HG03175 (cell line): ENCODE measurements at regions not wholly inside any gene's neighbourhood (a gene's known extent, or its start where the extent isn't known, plus 50 kb on each side); places are given as distances from the start of the nearest gene placed in this dataset.

Experiments used
- ATAC-seq: cut with Tn5 transposase; IDR thresholded peaks from one replicate; pipeline ENCODE4 v1.9.1; 2021; ENCODE audit warnings: mild to moderate bottlenecking, moderate library complexity; ENCODE audit not compliant: unreplicated experiment

DNA sequence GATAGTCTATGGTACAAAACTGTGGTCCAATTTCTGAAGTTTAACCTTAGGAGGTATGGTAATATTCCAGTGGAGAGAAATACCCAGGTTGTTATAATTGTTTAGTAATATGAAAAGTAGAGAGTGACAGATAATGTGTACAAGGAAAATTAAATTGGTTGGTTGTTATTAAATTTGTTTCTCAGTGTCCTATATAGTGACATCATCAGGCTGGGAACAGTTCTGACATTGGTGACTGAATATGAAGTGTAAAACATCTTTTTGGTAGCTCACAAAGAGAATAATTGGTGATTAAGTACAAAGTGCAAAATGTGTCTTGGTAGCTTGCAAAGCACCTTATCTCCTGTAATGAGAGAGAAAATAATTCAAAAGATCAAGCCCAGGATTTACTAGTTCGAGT is 1806.1 kb upstream of the CDH6 start:
- no peak for ATAC-seq

DNA sequence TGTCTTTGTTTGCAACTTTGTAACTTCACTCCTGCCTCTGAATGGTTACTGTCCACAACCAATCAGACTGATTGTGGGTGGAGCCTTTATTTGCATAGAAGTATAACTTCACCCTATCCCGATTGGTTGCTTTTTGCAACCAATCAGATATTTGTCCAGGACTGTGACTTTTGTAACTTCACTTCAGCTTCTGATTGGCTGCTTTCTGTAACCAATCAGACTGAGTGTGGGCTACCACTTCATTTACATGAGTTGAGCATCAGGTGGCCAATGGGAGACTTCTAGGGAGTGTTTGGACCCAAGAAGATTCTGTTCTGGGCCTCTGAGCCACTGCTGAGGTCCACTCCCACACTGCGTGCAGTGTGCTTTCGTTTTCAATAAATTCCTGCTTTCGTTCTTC is 1810.7 kb upstream of the CDH6 start:
- ATAC-seq = no peak

DNA sequence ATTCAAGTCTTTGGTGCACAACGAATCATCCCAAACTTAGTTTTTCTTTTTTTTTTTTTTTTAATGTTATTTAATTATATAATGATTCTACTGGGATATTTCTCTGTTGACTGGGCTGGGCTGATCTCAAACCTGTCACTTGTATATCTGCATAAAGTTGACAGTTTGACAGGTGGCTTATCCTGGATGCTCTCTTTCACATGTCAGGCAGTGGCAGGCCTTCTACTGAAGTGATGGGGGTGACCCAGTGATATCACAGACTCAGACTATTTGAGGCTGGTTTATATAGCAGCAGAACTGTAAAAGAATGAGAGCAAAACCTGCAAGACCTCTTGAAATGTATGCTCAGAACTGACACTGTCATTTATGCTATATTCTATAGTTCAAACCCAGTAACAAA is 1813.5 kb upstream of the CDH6 start:
- no peak for ATAC-seq

DNA sequence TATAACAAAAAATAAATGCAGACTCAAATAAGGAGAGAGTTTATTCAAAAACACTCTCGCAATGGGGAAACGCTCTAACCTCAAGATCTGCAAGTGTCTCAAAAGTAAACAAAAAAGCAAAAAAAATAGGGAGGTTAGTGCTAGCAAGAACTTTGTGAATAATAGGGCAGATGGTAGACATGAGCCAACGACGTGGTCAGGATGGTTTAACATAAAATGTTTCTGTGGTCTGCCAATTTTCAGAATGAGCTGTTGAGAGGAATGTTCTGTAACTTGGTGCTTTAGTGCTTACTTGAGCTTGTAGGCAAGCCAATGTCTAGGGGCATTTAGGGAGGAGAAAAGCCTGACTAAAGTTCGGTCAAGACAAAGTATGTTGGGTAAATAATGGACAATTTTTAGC is 1813.9 kb upstream of the CDH6 start:
- no peak for ATAC-seq

DNA sequence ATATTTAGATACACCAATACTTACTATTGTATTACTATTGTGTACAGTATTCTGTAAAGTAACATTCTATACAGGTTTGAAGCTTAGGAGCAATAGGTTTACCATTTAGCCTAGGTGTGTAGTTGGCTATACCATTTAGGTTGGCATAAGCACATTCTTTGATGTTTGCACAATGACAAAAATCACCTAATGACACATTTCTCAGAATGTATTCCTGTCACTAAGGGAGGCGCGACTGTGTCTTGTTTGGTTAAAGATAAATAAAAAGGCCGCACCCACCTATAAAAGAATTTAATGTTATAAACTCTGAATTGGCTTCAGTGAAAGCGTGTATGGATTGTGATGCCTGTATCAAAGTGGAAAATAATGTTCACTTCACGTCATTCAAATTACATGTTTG is 1815.4 kb upstream of the CDH6 start:
- ATAC-seq = no peak

DNA sequence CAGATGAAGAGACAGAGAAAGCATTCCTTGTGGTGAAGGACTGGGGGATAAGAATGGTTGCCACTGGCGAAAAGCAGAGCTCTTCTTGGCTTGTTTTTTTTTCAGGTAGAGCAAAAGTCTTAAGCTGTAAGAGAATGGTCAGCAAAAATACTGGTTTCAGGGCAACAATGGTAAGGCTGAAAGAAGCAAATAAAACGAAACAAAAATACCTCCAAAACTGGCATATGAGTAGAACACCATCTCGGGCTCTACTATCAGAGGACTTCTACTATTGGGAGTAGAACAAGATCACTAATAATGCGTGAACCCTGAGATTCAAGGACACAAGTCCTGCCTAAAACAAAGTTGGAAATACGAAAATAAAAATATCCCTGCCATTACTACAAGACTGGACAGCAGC is 1823.2 kb upstream of the CDH6 start:
- no peak for ATAC-seq

DNA sequence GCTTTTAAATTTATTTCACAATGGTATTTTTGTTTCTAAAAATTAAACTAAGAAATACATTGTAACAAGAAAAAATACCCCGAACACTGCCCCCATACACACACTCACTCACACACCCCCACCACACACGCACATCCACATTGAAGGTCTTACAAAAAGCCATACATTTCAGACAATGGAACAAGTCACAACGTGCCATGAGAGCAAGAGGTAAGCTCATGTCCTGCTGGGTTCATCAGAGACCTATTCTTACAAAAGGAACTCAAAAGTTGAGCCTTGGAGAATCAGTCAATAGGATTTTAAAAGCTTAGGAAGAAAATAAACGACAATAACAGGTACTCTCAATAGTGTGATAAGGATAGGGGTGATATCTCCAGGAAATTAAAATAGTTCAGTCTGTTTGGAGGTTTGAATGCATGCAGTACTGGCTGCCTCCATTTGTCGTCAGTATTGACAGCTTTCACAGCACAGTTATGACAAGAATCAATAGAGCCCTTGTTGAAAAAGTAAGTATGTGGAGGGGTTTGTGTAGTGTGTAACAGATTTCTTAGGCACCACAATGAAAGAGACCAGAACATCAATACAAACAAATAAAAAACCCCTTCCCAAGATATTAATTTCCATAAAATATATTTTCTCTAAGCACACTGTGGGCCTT is 1826.2 kb upstream of the CDH6 start:
- ATAC-seq = no peak

DNA sequence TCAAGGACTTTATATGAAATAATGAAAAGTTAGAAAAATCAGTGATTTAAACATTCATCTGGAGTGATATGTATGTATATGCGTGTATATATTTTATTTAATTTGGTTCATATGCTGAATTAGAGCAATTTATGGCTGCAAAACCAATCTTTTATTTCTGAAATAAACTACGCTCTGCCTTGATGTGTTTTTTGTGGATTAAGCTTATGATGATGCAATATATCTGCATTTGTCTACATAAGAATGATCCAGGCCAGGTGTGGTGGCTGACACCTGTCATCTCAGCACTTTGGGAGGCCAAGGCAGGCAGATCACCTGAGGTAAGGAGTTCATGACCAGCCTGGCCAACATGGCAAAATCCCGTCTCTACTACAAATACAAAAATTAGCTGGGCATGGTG is 1842.3 kb upstream of the CDH6 start:
- ATAC-seq = no peak

DNA sequence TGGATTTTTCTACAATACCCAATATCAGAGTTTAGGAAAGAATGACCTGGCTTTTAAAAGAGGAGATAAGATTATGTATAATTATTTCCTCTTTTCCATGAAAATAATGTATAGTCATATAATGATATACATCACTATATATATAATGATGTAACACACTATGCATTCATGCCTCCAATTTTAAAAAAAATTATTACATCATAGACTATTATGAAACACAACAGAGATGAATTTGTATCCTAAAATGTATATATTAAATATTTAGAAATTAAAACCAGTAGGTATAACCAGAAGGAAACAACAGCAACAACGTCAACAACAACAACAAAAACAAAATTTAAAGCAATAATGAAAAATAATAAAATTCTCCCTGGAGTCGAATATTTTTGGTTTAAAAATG is 1856.5 kb upstream of the CDH6 start:
- no peak for ATAC-seq

DNA sequence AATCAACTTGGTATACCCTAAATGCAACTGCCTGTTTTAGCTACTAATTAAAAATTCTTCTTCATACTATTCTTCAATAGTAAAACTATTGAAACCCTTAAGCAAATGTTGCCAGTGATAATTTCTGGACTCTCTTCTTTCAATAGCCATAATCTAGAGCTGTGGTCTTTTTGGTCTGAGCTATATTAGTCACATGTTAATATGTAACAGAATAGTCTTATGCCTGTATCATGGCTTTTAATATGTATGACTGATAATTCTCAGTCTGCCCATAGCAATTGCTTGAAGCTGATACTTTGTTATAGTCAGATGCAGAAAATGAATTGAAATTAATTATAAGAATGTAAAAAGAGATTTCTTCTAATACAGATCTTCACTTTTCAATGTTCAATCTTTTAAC is 1871.9 kb upstream of the CDH6 start:
- ATAC-seq = no peak

DNA sequence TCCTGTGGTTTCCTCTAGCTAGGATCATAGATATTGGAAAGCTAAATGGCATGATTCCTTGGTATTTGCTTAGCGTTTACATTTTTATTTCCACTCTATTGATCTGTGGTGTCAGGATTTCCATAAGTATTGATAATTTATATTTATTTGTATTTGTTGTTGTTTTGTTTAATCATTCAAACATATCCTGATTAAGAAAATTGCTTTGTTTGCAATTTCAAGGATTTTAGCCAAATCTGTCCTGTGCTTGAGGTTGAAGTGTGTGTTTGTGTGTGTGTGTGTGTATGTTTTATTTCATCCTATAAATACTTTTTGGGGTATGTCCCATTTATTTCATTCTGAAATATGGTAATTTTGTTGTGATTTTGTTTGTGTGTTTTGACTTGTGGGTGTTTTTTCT is 1884.1 kb upstream of the CDH6 start:
- ATAC-seq = no peak

DNA sequence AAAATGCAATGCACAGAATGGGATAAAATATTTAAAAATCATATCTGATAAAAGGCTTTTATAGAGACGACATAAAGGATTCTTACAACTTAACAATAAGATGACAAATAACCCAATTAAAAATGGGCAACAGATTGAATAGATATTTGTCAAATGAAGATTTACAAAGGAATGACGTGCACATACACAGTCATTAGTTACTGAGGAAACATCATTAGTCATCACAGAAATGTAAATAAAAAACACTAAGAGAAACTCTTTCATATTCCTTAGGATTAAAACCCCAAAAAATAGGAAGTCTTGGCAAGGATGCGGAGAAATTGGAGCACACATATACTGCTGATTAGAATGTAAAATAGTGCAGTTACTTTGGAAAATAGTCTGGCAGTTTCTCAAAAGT is 1886.0 kb upstream of the CDH6 start:
- ATAC-seq = no peak

DNA sequence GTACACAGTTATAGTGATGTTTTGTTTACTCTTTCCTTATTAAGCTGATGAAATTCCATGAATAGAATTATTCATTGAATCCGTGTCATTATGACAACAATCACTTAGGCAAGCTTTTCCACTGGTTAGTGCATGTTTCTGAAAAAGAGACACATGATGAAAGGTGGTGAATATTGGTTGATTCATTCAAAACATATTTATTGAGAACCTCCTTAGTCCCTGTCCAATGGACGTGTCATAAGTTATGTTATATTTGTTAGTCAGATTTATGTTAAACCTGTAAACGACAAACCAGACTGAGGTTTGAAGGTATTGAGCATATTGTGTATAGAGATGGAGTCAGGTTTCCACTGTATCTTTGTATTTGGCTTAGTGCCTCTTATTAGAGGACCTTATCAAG is 1888.9 kb upstream of the CDH6 start:
- ATAC-seq = no peak

DNA sequence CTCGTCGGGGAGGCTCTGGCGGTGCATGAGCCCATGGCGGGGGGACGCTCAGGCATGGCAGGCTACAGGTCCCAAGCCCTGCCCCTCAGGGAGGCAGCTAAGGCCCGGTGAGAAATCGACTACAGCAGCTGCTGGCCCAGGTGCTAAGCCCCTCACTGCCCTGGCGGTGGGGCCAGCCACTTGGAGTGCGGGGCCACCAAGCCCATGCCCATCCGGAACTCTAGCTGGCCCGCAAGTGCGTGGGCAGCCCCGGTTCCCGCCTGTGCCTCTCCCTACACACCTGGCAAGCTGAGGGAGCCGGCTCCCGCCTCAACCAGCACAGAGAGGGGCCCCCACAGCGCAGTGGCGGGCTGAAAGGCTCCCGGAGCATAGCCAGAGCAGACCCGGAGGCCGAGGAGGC is 1896.9 kb upstream of the CDH6 start:
- no peak for ATAC-seq

DNA sequence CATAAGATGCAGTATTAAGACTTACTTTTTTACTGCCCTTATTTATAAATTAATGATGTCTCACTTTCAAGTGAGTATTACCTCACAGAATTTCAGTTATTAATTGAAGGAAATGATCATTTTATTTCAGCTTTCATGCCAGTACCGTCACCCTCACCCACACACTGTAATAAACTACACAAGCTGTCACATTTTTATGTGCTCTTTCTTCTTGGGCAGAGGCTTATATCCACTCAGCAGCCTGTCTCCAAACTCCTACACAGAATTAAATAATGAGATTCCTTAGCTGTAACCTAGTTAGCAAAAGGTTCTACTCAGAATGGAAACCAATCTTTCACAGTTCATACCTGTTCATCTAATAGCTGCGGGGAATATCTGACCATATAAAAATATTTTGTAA is 1915.8 kb upstream of the CDH6 start:
- ATAC-seq = no peak

DNA sequence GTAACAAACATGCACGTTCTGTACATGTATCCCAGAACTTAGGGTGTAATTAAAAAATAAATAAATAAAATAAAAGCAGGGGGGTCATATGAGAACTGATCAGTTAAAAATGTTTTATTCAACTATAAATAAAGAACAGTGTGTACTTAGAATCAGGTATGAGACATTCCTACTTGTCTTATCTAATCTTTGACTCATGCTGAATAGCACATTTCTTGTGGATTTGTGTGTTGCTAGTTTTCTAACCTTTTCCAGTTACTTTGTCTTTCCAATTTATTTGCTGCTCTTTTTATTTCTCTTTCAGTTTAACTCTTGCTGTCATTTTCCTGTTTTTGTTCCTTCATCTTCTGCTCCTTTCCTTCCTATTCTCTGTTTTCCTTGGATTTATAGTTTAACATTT is 1917.1 kb upstream of the CDH6 start:
- no peak for ATAC-seq

DNA sequence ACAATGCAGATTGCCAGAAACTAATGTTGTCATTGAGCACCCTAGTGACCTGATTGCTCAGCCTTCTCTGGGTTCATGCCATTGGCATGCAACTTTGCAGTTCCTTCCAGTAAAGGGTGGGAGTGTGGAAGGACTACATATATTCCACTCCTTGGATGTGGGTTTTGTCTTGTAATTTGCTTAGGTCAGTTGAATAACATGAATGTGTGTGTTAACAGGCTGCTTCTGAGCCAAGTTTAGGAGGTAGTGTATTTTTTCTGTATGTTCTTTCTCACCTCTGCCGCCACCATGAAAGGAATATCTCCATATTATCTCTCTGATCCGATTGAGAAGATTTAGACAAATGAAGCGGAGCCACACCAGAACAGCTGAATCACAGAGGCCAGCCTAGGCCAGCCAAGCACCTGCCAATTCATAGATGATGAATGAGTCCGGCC is 1929.6 kb upstream of the CDH6 start:
- ATAC-seq = no peak

DNA sequence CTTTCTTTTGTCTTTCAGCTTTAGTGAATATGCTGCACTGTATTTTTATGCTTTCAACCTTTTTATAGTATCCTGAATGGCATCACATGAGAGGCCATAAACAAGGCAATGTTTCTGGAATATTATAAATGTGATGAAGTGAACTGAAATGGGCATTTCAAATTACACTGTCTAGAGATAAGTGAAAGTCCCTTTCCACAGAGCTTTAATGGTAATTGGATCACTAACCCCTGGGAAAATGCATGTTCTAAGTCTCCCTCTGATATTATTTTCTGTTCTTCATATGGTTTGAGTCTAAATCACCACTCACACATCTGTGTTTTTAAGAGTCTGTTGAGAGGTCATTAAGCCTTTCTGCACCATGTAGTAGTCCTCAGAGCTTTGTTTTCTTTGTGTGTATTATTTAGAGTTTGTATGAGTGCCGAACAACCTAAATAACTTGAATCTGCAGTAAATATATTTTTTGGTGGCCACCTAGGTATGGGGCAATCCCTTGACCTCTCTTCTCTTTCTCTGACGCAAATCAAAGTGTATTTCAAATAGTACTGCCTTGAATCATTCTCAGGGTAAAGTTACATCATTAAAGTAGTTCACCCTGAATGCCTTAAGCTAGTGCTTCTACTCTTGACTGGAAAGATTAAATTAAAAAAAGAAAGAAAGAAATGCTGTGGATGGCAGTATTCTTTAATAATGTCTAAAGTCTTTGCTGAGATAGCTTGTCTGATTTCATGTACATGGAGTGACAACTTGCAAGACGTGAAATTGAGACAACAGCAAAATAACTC is 1931.0 kb upstream of the CDH6 start:
- no peak for ATAC-seq

DNA sequence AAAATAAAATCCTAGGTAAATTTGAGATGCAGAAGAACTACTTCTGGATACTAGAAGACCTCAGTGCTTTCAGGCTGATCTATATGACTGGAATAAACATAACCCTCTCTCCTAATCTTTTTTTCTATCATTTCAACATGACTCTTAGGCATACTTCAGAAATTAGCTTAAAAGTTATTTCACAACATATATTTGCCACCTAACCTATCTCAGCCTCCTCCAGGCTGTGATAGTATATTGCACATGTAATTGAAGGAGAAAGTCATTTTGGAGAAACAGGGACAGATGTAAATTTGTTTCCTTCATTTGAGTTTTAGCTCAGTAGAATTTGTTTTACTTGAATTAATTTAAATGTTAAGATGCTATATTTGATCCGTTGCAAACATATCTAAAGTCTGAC is 1932.3 kb upstream of the CDH6 start:
- ATAC-seq = no peak

DNA sequence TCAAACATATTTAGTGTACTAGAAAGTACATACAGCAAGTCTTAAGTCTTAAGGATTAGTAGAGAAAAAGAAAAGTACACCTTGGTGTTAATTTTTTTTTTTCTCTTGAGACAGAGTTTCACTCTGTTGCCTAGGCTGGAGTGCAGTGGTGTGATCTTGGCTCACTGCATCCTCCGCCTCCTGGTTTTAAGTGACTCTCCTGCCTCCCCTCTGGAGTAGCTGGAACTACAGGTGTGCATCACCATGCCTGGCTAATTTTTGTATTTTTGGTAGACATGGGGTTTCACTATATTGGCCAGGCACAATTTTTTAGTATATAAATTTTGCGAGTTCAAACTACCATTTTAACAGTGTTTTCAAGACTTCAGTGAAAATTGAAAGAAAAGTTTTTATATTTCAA is 1941.1 kb upstream of the CDH6 start:
- no peak for ATAC-seq

DNA sequence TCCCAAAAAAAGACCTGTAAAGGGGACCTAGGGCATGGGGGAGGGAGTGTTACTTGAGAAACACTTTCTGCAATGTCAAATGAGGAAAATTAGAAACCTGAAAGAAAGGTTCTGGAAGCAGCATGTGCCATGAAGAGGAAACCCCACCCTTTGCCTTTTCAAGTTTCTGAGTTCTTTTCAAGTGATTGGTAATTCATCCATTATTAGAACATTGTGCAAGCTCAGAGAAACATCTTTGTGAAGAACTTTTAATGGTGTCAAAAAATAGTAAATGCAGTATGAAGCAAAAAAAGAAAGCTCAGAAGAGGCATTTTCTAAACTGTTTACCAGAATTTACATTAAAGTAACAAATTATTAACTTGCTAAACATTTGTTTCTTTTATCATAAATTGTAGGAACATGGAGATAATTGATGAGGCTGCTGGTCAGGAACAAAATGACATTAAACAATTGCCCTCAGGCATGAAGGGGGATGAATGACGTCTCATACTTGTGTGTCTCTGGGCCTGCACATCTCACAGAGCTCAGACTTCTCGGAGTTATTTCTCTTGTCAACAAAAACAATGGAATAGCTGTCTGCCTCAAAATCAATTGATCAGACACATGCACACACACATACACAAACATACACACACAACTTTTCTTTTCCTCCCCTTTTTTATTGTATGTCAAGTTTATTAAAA is 1946.0 kb upstream of the CDH6 start:
- no peak for ATAC-seq

DNA sequence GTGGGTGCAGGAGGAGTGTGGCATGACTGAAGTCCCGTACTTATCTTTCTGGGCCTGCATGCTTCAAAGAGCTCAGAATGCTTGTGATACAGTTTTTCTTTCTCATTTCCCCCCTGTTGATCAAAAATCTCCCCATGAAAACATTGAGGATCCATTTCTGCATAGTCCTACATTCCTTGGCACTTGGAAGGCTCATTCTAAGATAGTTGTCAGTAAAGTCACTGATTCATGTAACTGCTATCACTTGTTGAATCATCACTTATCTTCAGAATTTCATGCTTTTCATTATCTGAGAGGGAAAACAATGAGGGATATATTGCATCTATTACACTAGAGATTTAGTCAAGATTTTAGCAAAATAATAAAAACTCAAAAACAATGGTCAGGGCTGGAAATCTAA is 1953.1 kb upstream of the CDH6 start:
- ATAC-seq = no peak
